ENCODE measurements at regions not wholly inside any gene's neighbourhood (a gene's known extent, or its start where the extent isn't known, plus 50 kb on each side); places are given as distances from the start of the nearest gene placed in this dataset.

DNA sequence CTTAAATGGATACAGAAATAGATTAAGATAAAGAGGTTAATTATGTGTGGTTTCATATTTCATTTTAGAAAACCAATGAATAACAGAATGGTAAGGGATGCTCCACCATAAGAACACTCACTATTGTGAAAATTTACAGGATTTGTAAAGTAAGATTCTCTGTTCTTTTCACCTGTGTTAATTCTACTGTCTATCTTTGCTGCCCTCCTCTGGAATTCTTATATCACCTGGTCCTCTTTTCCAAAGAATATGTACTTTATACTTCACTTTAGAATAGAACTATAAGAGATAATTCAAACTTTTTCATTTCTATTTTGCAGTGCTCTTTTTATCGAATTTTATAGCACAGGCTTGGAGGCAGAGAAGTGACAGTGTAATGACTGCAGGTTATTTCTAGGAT lies 213.4 kb downstream of the LURAP1L start:
- TF ChIP-seq, protein P1, sequence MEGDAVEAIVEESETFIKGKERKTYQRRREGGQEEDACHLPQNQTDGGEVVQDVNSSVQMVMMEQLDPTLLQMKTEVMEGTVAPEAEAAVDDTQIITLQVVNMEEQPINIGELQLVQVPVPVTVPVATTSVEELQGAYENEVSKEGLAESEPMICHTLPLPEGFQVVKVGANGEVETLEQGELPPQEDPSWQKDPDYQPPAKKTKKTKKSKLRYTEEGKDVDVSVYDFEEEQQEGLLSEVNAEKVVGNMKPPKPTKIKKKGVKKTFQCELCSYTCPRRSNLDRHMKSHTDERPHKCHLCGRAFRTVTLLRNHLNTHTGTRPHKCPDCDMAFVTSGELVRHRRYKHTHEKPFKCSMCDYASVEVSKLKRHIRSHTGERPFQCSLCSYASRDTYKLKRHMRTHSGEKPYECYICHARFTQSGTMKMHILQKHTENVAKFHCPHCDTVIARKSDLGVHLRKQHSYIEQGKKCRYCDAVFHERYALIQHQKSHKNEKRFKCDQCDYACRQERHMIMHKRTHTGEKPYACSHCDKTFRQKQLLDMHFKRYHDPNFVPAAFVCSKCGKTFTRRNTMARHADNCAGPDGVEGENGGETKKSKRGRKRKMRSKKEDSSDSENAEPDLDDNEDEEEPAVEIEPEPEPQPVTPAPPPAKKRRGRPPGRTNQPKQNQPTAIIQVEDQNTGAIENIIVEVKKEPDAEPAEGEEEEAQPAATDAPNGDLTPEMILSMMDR (conservative IDR thresholded peaks at IDR 0.05) = peak; percentile 23; the same call in 1 of the 2 replicates
- TF ChIP-seq ZFX (IDR thresholded peaks at IDR 0.05) = no peak

Measured in C4-2B (cell line).